IMR-90 (cell line): ENCODE measurements at regions not wholly inside any gene's neighbourhood (a gene's known extent, or its start where the extent isn't known, plus 50 kb on each side); places are given as distances from the start of the nearest gene placed in this dataset.

Source experiments
- ATAC-seq: fragments of 200-7000 bp; cut with Tn5 transposase; 2 replicates; pipeline ENCODE4 v1.9.1; 2020; ENCODE audit warnings: low read depth, mild to moderate bottlenecking, moderate library complexity
- BruUV-seq: library from RNA; stranded (reverse); fragments of 400-500 nt; replicated peaks from 2 replicates; lab custom pipeline; 2021; lab: Mats Ljungman, UMichigan
- CTCF ChIA-PET: fragments of 300-600 bp; formaldehyde crosslinking; extraction: SDS; loops from one replicate; lab custom pipeline; 2021; ENCODE audit warnings: antibody characterized with exemption; lab: Yijun Ruan, JAX
- POLR2A ChIA-PET: fragments of 300-600 bp; sonication (Branson Sonifier 250); formaldehyde crosslinking; loops from one replicate; lab custom pipeline; 2022; ENCODE audit warnings: antibody characterized with exemption; ENCODE audit not compliant: unreplicated experiment; lab: Charles Lee
- DNase-seq: peaks from one replicate; pipeline ENCODE4 v3.0.0; 2013
- H2AFZ ChIP-seq: replicated peaks from 2 replicates; pipeline ENCODE3; 2013; ENCODE audit warnings: low read length, mild to moderate bottlenecking; ENCODE audit not compliant: poor library complexity
- H2AK5ac ChIP-seq: 2 replicates; pipeline ENCODE4 v1.6.1; 2013; ENCODE audit warnings: low read depth, low read length, inconsistent platforms
- H2AK9ac ChIP-seq: replicated peaks from 2 replicates; pipeline ENCODE3; 2013; ENCODE audit warnings: mild to moderate bottlenecking, low read depth, low read length, moderate library complexity; ENCODE audit not compliant: poor library complexity
- H2BK120ac ChIP-seq: 2 replicates; pipeline ENCODE4 v1.6.1; 2013; ENCODE audit warnings: low read depth, low read length, inconsistent platforms
- H2BK15ac ChIP-seq: 3 replicates; pipeline ENCODE4 v1.6.1; 2013; ENCODE audit warnings: low read depth, low read length, inconsistent platforms
- H2BK20ac ChIP-seq: 2 replicates; pipeline ENCODE4 v1.6.1; 2013; ENCODE audit warnings: low read depth, mild to moderate bottlenecking, inconsistent platforms, low read length, moderate library complexity
- H2BK5ac ChIP-seq: 2 replicates; pipeline ENCODE4 v1.6.1; 2013; ENCODE audit warnings: mild to moderate bottlenecking, low read depth, low read length, inconsistent platforms; ENCODE audit not compliant: poor library complexity, severe bottlenecking
- H3K14ac ChIP-seq: replicated peaks from 2 replicates; pipeline ENCODE4 v1.6.1; 2013; ENCODE audit warnings: low read depth, low read length, inconsistent platforms
- H3K18ac ChIP-seq: 2 replicates; pipeline ENCODE4 v1.6.1; 2013; ENCODE audit warnings: low read depth, low read length, control low read depth
- H3K23ac ChIP-seq: 2 replicates; pipeline ENCODE4 v1.6.1; 2013; ENCODE audit warnings: low read depth, low read length, inconsistent platforms
- H3K27ac ChIP-seq: 2 replicates; pipeline ENCODE4 v1.5.1; 2013; ENCODE audit warnings: mild to moderate bottlenecking, control low read depth, low read length; ENCODE audit not compliant: insufficient read depth
- H3K27me3 ChIP-seq: 2 replicates; pipeline ENCODE4 v1.6.1; 2013; ENCODE audit warnings: low read length; ENCODE audit not compliant: control insufficient read depth, insufficient read depth
- H3K36me3 ChIP-seq: 2 replicates; pipeline ENCODE4 v1.6.1; 2013; ENCODE audit warnings: low read length, mixed read lengths; ENCODE audit not compliant: control insufficient read depth, insufficient read depth
- H3K4ac ChIP-seq: 2 replicates; pipeline ENCODE4 v1.6.1; 2013; ENCODE audit warnings: low read depth, low read length, inconsistent platforms
- H3K4me1 ChIP-seq: 2 replicates; pipeline ENCODE4 v1.6.1; 2013; ENCODE audit warnings: low read length, mixed read lengths; ENCODE audit not compliant: control insufficient read depth, insufficient read depth
- H3K4me2 ChIP-seq: 2 replicates; pipeline ENCODE4 v1.6.1; 2013; ENCODE audit warnings: low read depth, mild to moderate bottlenecking, control low read depth, low read length, moderate library complexity
- H3K4me3 ChIP-seq: 2 replicates; pipeline ENCODE4 v1.5.1; 2013; ENCODE audit warnings: low read depth, mild to moderate bottlenecking, control low read depth, low read length, moderate library complexity; ENCODE audit not compliant: insufficient read depth
- H3K56ac ChIP-seq: 2 replicates; pipeline ENCODE4 v1.6.1; 2013; ENCODE audit warnings: low read length, inconsistent platforms; ENCODE audit not compliant: insufficient read depth; ENCODE audit errors: extremely low read depth
- H3K79me1 ChIP-seq, 2 experiments: 2 replicates each; pipeline ENCODE4 v1.6.1; 2013; ENCODE audit warnings: low read length in 2 of 2, inconsistent platforms in 1 of 2, low read depth in 1 of 2
- H3K9ac ChIP-seq: 2 replicates; pipeline ENCODE4 v1.6.1; 2013; ENCODE audit warnings: low read depth, low read length, control low read depth
- H3K9me1 ChIP-seq: 2 replicates; pipeline ENCODE4 v1.6.1; 2013; ENCODE audit warnings: low read length, inconsistent platforms; ENCODE audit not compliant: insufficient read depth
- H3K9me3 ChIP-seq: 2 replicates; pipeline ENCODE4 v1.6.1; 2013; ENCODE audit warnings: low read length; ENCODE audit not compliant: control insufficient read depth, insufficient read depth
- H4K20me1 ChIP-seq: 2 replicates; pipeline ENCODE4 v1.6.1; 2013; ENCODE audit warnings: low read length, inconsistent platforms; ENCODE audit not compliant: insufficient read depth
- H4K5ac ChIP-seq: 2 replicates; pipeline ENCODE4 v1.6.1; 2013; ENCODE audit warnings: mild to moderate bottlenecking, low read depth, low read length, control low read depth
- H4K8ac ChIP-seq, 2 experiments: 2 replicates each; pipeline ENCODE4 v1.6.1; 2013; ENCODE audit warnings: low read depth in 2 of 2, low read length in 2 of 2, control low read depth in 1 of 2, inconsistent platforms in 1 of 2
- H4K91ac ChIP-seq: 2 replicates; pipeline ENCODE4 v1.6.1; 2013; ENCODE audit warnings: low read depth, low read length, inconsistent platforms; ENCODE audit not compliant: insufficient read depth
- BHLHE40 ChIP-seq: fragments of 150-350 bp; IDR thresholded peaks from 2 replicates; pipeline ENCODE4 v1.6.1; 2016; ENCODE audit warnings: mild to moderate bottlenecking, low read depth, low read length
- CEBPB ChIP-seq: IDR thresholded peaks from 2 replicates; pipeline ENCODE4 v1.6.1; 2012; ENCODE audit warnings: low read depth, low read length, improper control_type of control experiment
- CHD1 ChIP-seq: IDR thresholded peaks from 2 replicates; pipeline ENCODE4 v1.6.1; 2012; ENCODE audit warnings: low read depth, low read length, improper control_type of control experiment
- FOS ChIP-seq: fragments of 150-350 bp; IDR thresholded peaks from 2 replicates; pipeline ENCODE4 v1.6.1; 2016; ENCODE audit warnings: low read depth, low read length
- MAZ ChIP-seq: IDR thresholded peaks from 2 replicates; pipeline ENCODE4 v1.6.1; 2012; ENCODE audit warnings: low read depth, mild to moderate bottlenecking, low read length, improper control_type of control experiment, moderate library complexity, borderline replicate concordance
- MXI1 ChIP-seq: IDR thresholded peaks from 2 replicates; pipeline ENCODE4 v1.6.1; 2012; ENCODE audit warnings: low read depth, mild to moderate bottlenecking, low read length, moderate library complexity, borderline replicate concordance
- NFE2L2 ChIP-seq: fragments of 150-350 bp; IDR thresholded peaks from 2 replicates; pipeline ENCODE4 v1.6.1; 2016; ENCODE audit warnings: low read depth, mild to moderate bottlenecking, low read length
- POLR2A ChIP-seq: IDR thresholded peaks from 2 replicates; pipeline ENCODE4 v1.6.1; 2012; ENCODE audit warnings: mild to moderate bottlenecking, low read depth, low read length
- RAD21 ChIP-seq: IDR thresholded peaks from 2 replicates; pipeline ENCODE4 v1.6.1; 2012; ENCODE audit warnings: low read length, improper control_type of control experiment
- RCOR1 ChIP-seq: IDR thresholded peaks from 2 replicates; pipeline ENCODE4 v1.6.1; 2012; ENCODE audit warnings: mild to moderate bottlenecking, low read length, improper control_type of control experiment; ENCODE audit not compliant: insufficient replicate concordance
- RFX5 ChIP-seq: IDR thresholded peaks from 2 replicates; pipeline ENCODE4 v1.8.0; 2012; ENCODE audit warnings: low read depth, mild to moderate bottlenecking, low read length, moderate library complexity
- WGBS, 2 experiments: methylation state at CpG; one replicate each; pipeline versions ENCODE4 v1.1.5 to v1.1.7; 2013; ENCODE audit warnings: missing lambda C conversion rate in 2 of 2; ENCODE audit not compliant: insufficient read length in 1 of 2; ENCODE audit errors: extremely low coverage in 2 of 2; 5-methylcytosine and 5-hydroxymethylcytosine counted together
- dilution Hi-C: fragments of 300-500 bp; cut with HindIII; formaldehyde crosslinking; loops from one replicate; pipeline ENCODE4 v1.14.3; 2018; ENCODE audit warnings: low sequenced_read_pairs; ENCODE audit not compliant: unreplicated experiment
- in situ Hi-C: fragments of 300-500 bp; cut with MboI; formaldehyde crosslinking; loops from 3 replicates; pipeline ENCODE4 v1.14.3; 2019; ENCODE audit warnings: low sequenced_read_pairs, inconsistent platforms, mixed read lengths
- intact Hi-C: fragments of 100-400 bp; cut with micrococcal nuclease; formaldehyde crosslinking; loops from 2 replicates; pipeline ENCODE4 v1.10.0; 2022
- TF ChIP-seq, protein P1 (sequence below): conservative IDR thresholded peaks from 2 replicates; pipeline ENCODE4 v1.5.1; 2012; ENCODE audit warnings: mild to moderate bottlenecking, low read depth, low read length, improper control_type of control experiment
- TF ChIP-seq, protein P2 (sequence below): fragments of 150-350 bp; IDR thresholded peaks from 2 replicates; pipeline ENCODE4 v1.6.1; 2016; ENCODE audit warnings: low read depth, mild to moderate bottlenecking, low read length, moderate library complexity, borderline replicate concordance

DNA sequence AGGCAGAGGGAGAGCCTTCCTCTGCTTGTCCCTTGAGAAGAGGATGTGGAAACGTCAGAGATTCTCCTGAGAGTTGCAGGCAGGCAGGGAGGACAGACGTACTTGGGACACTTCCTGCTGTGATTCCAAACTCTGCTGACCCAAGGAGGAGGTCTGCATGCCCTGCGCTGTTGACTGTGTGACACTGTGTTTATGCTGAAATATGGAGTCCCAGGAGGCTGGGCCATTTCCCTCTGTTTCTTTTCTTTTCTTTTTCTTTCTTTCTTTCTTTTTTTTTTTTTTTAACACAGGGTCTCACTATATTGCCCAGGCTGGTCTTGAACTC is 63.5 kb upstream of the BHLHE23 start:
- no peak overlapping the region for H3K56ac ChIP-seq
- DNase-seq (no peak), ATAC-seq (no peak)
- no peak overlapping the region for H2AK5ac ChIP-seq
- no peak overlapping the region for H2AK9ac ChIP-seq
- dilution Hi-C loops = no loop called here
- H3K4ac ChIP-seq = no peak overlapping the region
- 0% methylated on average over 1 of the region's 3 CpGs; no CpG with 5 or more reads in 1 of the 2 experiments for WGBS, 2 experiments
- no peak overlapping the region for H4K91ac ChIP-seq
- no peak overlapping the region for H3K4me2 ChIP-seq
- no peak overlapping the region for H4K5ac ChIP-seq
- no peak overlapping the region for H3K27ac ChIP-seq
- H3K23ac ChIP-seq = no peak overlapping the region
- H3K9ac ChIP-seq = no peak overlapping the region
- H3K4me1 ChIP-seq = no peaks in the 10 kb centered on the region
- no peak overlapping the region for H4K8ac ChIP-seq
- H3K79me1 ChIP-seq = no peaks in the 10 kb centered on the region
- H2BK120ac ChIP-seq = no peak overlapping the region
- no peak overlapping the region for H2BK15ac ChIP-seq
- no peak overlapping the region for H3K4me3 ChIP-seq
- no peak overlapping the region for H3K18ac ChIP-seq
- H2BK20ac ChIP-seq = no peak overlapping the region
- H2AFZ ChIP-seq = no peak overlapping the region
- no peak overlapping the region for H3K14ac ChIP-seq
- in situ Hi-C loops = no loop called here
- H3K9me1 ChIP-seq = no peaks in the 10 kb centered on the region
- H2BK5ac ChIP-seq = no peak overlapping the region
- no peaks in the 10 kb centered on the region for H4K20me1 ChIP-seq
- intact Hi-C loops = no loop called here
- TF ChIP-seq BHLHE40 = no peak
- no peak for TF ChIP-seq NFE2L2
- no peak for TF ChIP-seq RFX5
- no peak for TF ChIP-seq CEBPB
- TF ChIP-seq, protein P1, sequence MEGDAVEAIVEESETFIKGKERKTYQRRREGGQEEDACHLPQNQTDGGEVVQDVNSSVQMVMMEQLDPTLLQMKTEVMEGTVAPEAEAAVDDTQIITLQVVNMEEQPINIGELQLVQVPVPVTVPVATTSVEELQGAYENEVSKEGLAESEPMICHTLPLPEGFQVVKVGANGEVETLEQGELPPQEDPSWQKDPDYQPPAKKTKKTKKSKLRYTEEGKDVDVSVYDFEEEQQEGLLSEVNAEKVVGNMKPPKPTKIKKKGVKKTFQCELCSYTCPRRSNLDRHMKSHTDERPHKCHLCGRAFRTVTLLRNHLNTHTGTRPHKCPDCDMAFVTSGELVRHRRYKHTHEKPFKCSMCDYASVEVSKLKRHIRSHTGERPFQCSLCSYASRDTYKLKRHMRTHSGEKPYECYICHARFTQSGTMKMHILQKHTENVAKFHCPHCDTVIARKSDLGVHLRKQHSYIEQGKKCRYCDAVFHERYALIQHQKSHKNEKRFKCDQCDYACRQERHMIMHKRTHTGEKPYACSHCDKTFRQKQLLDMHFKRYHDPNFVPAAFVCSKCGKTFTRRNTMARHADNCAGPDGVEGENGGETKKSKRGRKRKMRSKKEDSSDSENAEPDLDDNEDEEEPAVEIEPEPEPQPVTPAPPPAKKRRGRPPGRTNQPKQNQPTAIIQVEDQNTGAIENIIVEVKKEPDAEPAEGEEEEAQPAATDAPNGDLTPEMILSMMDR = no peak
- no peak for TF ChIP-seq RCOR1
- no peak for TF ChIP-seq CHD1
- TF ChIP-seq, protein P2, sequence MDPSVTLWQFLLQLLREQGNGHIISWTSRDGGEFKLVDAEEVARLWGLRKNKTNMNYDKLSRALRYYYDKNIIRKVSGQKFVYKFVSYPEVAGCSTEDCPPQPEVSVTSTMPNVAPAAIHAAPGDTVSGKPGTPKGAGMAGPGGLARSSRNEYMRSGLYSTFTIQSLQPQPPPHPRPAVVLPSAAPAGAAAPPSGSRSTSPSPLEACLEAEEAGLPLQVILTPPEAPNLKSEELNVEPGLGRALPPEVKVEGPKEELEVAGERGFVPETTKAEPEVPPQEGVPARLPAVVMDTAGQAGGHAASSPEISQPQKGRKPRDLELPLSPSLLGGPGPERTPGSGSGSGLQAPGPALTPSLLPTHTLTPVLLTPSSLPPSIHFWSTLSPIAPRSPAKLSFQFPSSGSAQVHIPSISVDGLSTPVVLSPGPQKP = no peak
- no peak for TF ChIP-seq FOS
- no peak for TF ChIP-seq MXI1
- TF ChIP-seq RAD21 = no peak
- no peak for TF ChIP-seq MAZ
- TF ChIP-seq POLR2A = no peak
- CTCF ChIA-PET = no interaction called here
- peaks cover 24% of the 10 kb centered on the region for H3K27me3 ChIP-seq
- no peaks in the 10 kb centered on the region for H3K36me3 ChIP-seq
- POLR2A ChIA-PET = no interaction called here
- no peaks in the 10 kb centered on the region for H3K9me3 ChIP-seq
- BruUV-seq = no TSS peak
